ENCODE measurements at regions not wholly inside any gene's neighbourhood (a gene's known extent, or its start where the extent isn't known, plus 50 kb on each side); places are given as distances from the start of the nearest gene placed in this dataset.
"Not testable (repeated sequence)": the region's sequence is repeated elsewhere in the genome, so short reads cannot be mapped to it uniquely, and the experiment has no call there.

- DNase-seq, result no peak
Measured at GRCh38 chr5:63894690-63895089, 67.6 kb downstream of the HTR1A start.

GRCh38 chr5:63878788-63879187, 83.5 kb downstream of the HTR1A start:
- DNase-seq, result no peak

- DNase-seq, result no peak
Measured at GRCh38 chr5:63877961-63878360, 84.3 kb downstream of the HTR1A start.

GRCh38 chr5:63860379-63860778, 101.9 kb downstream of the HTR1A start:
- DNase-seq, result no peak

GRCh38 chr5:63854076-63854475, 108.2 kb downstream of the HTR1A start:
- DNase-seq, result no peak

- no peak for DNase-seq
Measured at GRCh38 chr5:63843190-63843589, 119.1 kb downstream of the HTR1A start.

GRCh38 chr5:63837437-63837836, 124.8 kb downstream of the HTR1A start:
- no peak for DNase-seq

- DNase-seq, result no peak
Measured at GRCh38 chr5:63831381-63831780, 130.9 kb downstream of the HTR1A start.

GRCh38 chr5:63825984-63826383, 136.3 kb downstream of the HTR1A start:
- DNase-seq, result no peak

- DNase-seq, result no peak
Measured at GRCh38 chr5:63823583-63823982, 138.7 kb downstream of the HTR1A start.

GRCh38 chr5:63822614-63823013, 139.6 kb downstream of the HTR1A start:
- no peak for DNase-seq

- no peak for DNase-seq
Measured at GRCh38 chr5:63820577-63820976, 141.7 kb downstream of the HTR1A start.

- no peak for DNase-seq
Measured at GRCh38 chr5:63812693-63813092, 149.6 kb downstream of the HTR1A start.

- no peak for DNase-seq
Measured at GRCh38 chr5:63811961-63812360, 150.3 kb downstream of the HTR1A start.

GRCh38 chr5:63811286-63811685, 151.0 kb downstream of the HTR1A start:
- no peak for DNase-seq

- no peak for DNase-seq
Measured at GRCh38 chr5:63805151-63805550, 157.1 kb downstream of the HTR1A start.

GRCh38 chr5:63803165-63803564, 159.1 kb downstream of the HTR1A start:
- DNase-seq, result no peak

- no peak for DNase-seq
Measured at GRCh38 chr5:63794979-63795378, 167.3 kb downstream of the HTR1A start.

- DNase-seq, result no peak
Measured at GRCh38 chr5:63794296-63794695, 167.9 kb downstream of the HTR1A start.

GRCh38 chr5:63774939-63775338, 187.3 kb downstream of the HTR1A start:
- no peak for DNase-seq

- DNase-seq, result no peak
Measured at GRCh38 chr5:63768221-63768620, 194.0 kb downstream of the HTR1A start.

- DNase-seq, result no peak
Measured at GRCh38 chr5:63760965-63761364, 201.3 kb downstream of the HTR1A start.

GRCh38 chr5:63743096-63743798, 219.0 kb downstream of the HTR1A start:
- no peak for DNase-seq

- DNase-seq, result not testable (repeated sequence)
Measured at GRCh38 chr5:63732880-63733279, 229.4 kb downstream of the HTR1A start.

GRCh38 chr5:63727583-63727982, 234.7 kb downstream of the HTR1A start:
- DNase-seq, result no peak

Measured in activated CD8-positive, alpha-beta memory T cell treated with anti-CD3 and anti-CD28 coated beads, Interleukin-2, amount 50 U/mL, for 48 hours (primary cell).